Psoas muscle (tissue), 7 donors: ENCODE measurements at regions not wholly inside any gene's neighbourhood (a gene's known extent, or its start where the extent isn't known, plus 50 kb on each side); places are given as distances from the start of the nearest gene placed in this dataset.

ENCODE experiments used
- ATAC-seq, 4 donors: fragments of 200-7000 bp; cut with Tn5 transposase; one replicate each; pipeline ENCODE4 v1.9.1; 2020; ENCODE audit warnings: moderate library complexity in 3 of 4, mild to moderate bottlenecking in 2 of 4
- DNase-seq, 2 donors: peaks; one replicate each; pipeline ENCODE4 v3.0.0-alpha.2; 2020
- H3K27ac ChIP-seq: fragments of 200-600 bp; one replicate; pipeline ENCODE4 v1.8.0; 2022
- H3K27me3 ChIP-seq, 3 donors: fragments of 200-600 bp in 1 of 3; one replicate each; pipeline versions ENCODE4 v1.6.1 to v1.8.0; 2013 to 2022; ENCODE audit warnings: low read length in 2 of 3, mild to moderate bottlenecking in 2 of 3, moderate library complexity in 1 of 3; ENCODE audit not compliant: insufficient read depth in 3 of 3
- H3K36me3 ChIP-seq, 2 donors: fragments of 200-600 bp in 1 of 2; one replicate each; pipeline versions ENCODE4 v1.6.1 to v1.8.0; 2013 to 2022; ENCODE audit warnings: low read depth in 1 of 2, mild to moderate bottlenecking in 1 of 2, moderate library complexity in 1 of 2; ENCODE audit not compliant: insufficient read depth in 1 of 2
- H3K4me1 ChIP-seq: fragments of 200-600 bp; one replicate; pipeline ENCODE4 v1.8.0; 2022
- H3K4me3 ChIP-seq: fragments of 200-600 bp; one replicate; pipeline ENCODE4 v1.8.0; 2022; ENCODE audit warnings: mild to moderate bottlenecking
- H3K9me3 ChIP-seq: fragments of 200-600 bp; one replicate; pipeline ENCODE4 v1.8.0; 2022
- CTCF ChIP-seq: fragments of 200-600 bp; IDR thresholded peaks from one replicate; pipeline ENCODE4 v1.8.0; 2022; ENCODE audit warnings: antibody characterized with exemption
- WGBS, 3 donors: extraction: QIAGEN DNeasy Blood & Tissue Kit; methylation state at CpG; one replicate each; pipeline versions ENCODE4 v1.1.6 to v1.1.7; 2013; 5-methylcytosine and 5-hydroxymethylcytosine counted together
- intact Hi-C, 2 donors: fragments of 100-400 bp; cut with DNase I; formaldehyde crosslinking; loops; one replicate each; pipeline versions ENCODE4 v1.11.0 to v1.14.2; 2022
- donor health status: healthy with polysubstance abuse.
- donor health status: DM: no; HTN: no; CAD: no; lungs with moderate emphysema.
- donor health status: Bipolar disorder and iron deficiency.
- donor health status: healthy.
- donor health status: DM: yes; HTN: yes; CAD: no.
- donor health status: DM: no; HTN: no; CAD: no.
- donor health status: DM: yes; HTN: yes; CAD: no.

- Histone ChIP-seq H3K4me3 (no peak overlapping the region), H3K36me3 (no peaks in the 10 kb centered on the region), H3K4me1 (no peaks in the 10 kb centered on the region), H3K27me3 (no peaks in the 10 kb centered on the region), H3K27ac (no peak overlapping the region), H3K9me3 (no peaks in the 10 kb centered on the region)
- ATAC-seq: peak; percentile 19 to 50 (median 39)
- no peak for TF ChIP-seq CTCF
- WGBS, 3 donors: 58 to 64% (median 63%) methylated on average over 4 of the region's 4 CpGs
- DNase-seq: no peak
- intact Hi-C loops: no loop called here
These were observed 295.3 kb upstream of the SLITRK3 start for GRCh38 chr3:165491487-165491886.

GRCh38 chr3:165476399-165477060 lies 280.3 kb upstream of the SLITRK3 start:
- no peak for TF ChIP-seq CTCF
- intact Hi-C loops: no loop called here
- Histone ChIP-seq H3K9me3 (peaks cover 12% of the 10 kb centered on the region), H3K4me3 (no peak overlapping the region), H3K4me1 (no peaks in the 10 kb centered on the region), H3K27me3 (no peaks in the 10 kb centered on the region), H3K27ac (no peak overlapping the region), H3K36me3 (no peaks in the 10 kb centered on the region)
- DNase-seq (no peak), ATAC-seq (no peak)
- WGBS, 3 donors: 80 to 96% (median 88%) methylated on average over 4 of the region's 4 CpGs

GRCh38 chr3:165466856-165467255 lies 270.7 kb upstream of the SLITRK3 start:
- no peak for TF ChIP-seq CTCF
- intact Hi-C loops: no loop called here

GRCh38 chr3:165464736-165465135 lies 268.6 kb upstream of the SLITRK3 start:
- intact Hi-C loops: no loop called here
- DNase-seq (no peak), ATAC-seq (no peak)
- no peaks in the 10 kb centered on the region for H3K27me3 ChIP-seq
- TF ChIP-seq CTCF: no peak
- H3K36me3 ChIP-seq: no peaks in the 10 kb centered on the region
- H3K4me3 ChIP-seq: no peak overlapping the region
- H3K9me3 ChIP-seq: no peaks in the 10 kb centered on the region
- H3K4me1 ChIP-seq: no peaks in the 10 kb centered on the region
- no peak overlapping the region for H3K27ac ChIP-seq
- WGBS, 3 donors: 60 to 74% (median 66%) methylated on average over 2 of the region's 2 CpGs

More at GRCh38 chr3:165466856-165467255, 270.7 kb upstream of the SLITRK3 start:
- Histone ChIP-seq H3K27ac (no peak overlapping the region), H3K27me3 (no peaks in the 10 kb centered on the region), H3K4me3 (no peak overlapping the region), H3K4me1 (no peaks in the 10 kb centered on the region), H3K36me3 (no peaks in the 10 kb centered on the region), H3K9me3 (no peaks in the 10 kb centered on the region)
- WGBS, 3 donors: 79 to 85% (median 82%) methylated on average over 4 of the region's 4 CpGs
- DNase-seq (no peak), ATAC-seq (no peak)

- Histone ChIP-seq H3K36me3 (no peaks in the 10 kb centered on the region), H3K4me3 (no peak overlapping the region), H3K27ac (no peak overlapping the region), H3K4me1 (no peaks in the 10 kb centered on the region), H3K27me3 (no peaks in the 10 kb centered on the region), H3K9me3 (no peaks in the 10 kb centered on the region)
- TF ChIP-seq CTCF: no peak
- no peak for ATAC-seq
- intact Hi-C loops: no loop called here
- DNase-seq: no peak
- WGBS, 3 donors: 73 to 81% (median 77%) methylated on average over 1 of the region's 1 CpG
These were observed 267.3 kb upstream of the SLITRK3 start for GRCh38 chr3:165463531-165463930.
